HepG2 (cell line): ENCODE measurements at regions not wholly inside any gene's neighbourhood (a gene's known extent, or its start where the extent isn't known, plus 50 kb on each side); places are given as distances from the start of the nearest gene placed in this dataset.

Experiments used
- ATAC-seq: fragments of 200-7000 bp; cut with Tn5 transposase; 3 replicates; pipeline ENCODE4 v1.9.1; 2020; ENCODE audit warnings: mild to moderate bottlenecking, moderate library complexity
- BruUV-seq: library from RNA; stranded (reverse); fragments of 400-500 nt; replicated peaks from 2 replicates; lab custom pipeline; 2021; lab: Mats Ljungman, UMichigan
- CTCF ChIA-PET: fragments of 300-600 bp; formaldehyde crosslinking; extraction: SDS; loops from one replicate; lab custom pipeline; 2021; ENCODE audit warnings: low total read pairs, inconsistent platforms, low intra/inter-chr PET ratio; lab: Yijun Ruan, JAX
- POLR2A ChIA-PET: fragments of 350-600 bp; sonication (Branson Sonifier 250); formaldehyde crosslinking; loops from one replicate; lab custom pipeline; 2020; ENCODE audit warnings: antibody characterized with exemption, inconsistent platforms; lab: Yijun Ruan, JAX
- DNase-seq: peaks from one replicate; pipeline ENCODE4 v3.0.0-alpha.2; 2015; ENCODE audit warnings: low spot score
- FAIRE-seq: peaks from 3 replicates; lab custom pipeline; 2011; peaks lifted over from hg19 to GRCh38; lab: Jason Lieb, UNC
- H2AFZ ChIP-seq: one replicate; pipeline ENCODE4 v1.6.1; 2011; ENCODE audit warnings: low read length, inconsistent platforms
- H3K27ac ChIP-seq: fragments of 300-600 bp; 3 replicates; pipeline ENCODE4 v1.8.0; 2011; ENCODE audit warnings: mixed run types, mild to moderate bottlenecking, mixed read lengths, low read length, inconsistent platforms; ENCODE audit not compliant: insufficient read depth; ENCODE audit errors: extremely low read length
- H3K27me3 ChIP-seq, 2 experiments: fragments of 200-600 bp in 1 of 2; 2 replicates in 1 of 2; 3 replicates in 1 of 2; pipeline versions ENCODE4 v1.6.0 to v1.8.0; 2011; ENCODE audit warnings: low read length in 2 of 2, mild to moderate bottlenecking in 2 of 2, moderate library complexity in 2 of 2, inconsistent platforms in 1 of 2; ENCODE audit not compliant: insufficient read depth in 2 of 2, control insufficient read depth in 1 of 2
- H3K36me3 ChIP-seq, 2 experiments: fragments of 200-600 bp in 1 of 2; replicated peaks in 1 of 2; 2 replicates in 1 of 2; 3 replicates in 1 of 2; pipeline versions ENCODE4 v1.5.1 to v1.8.0; 2011; ENCODE audit warnings: low read length in 2 of 2, inconsistent platforms in 1 of 2; ENCODE audit not compliant: insufficient read depth in 2 of 2, control insufficient read depth in 1 of 2
- H3K4me1 ChIP-seq: 2 replicates; pipeline ENCODE4 v1.5.1; 2012; ENCODE audit warnings: low read length, inconsistent platforms; ENCODE audit not compliant: insufficient read depth
- H3K4me2 ChIP-seq: 2 replicates; pipeline ENCODE4 v1.6.0; 2011; ENCODE audit warnings: low read depth, low read length, inconsistent platforms
- H3K4me3 ChIP-seq, 3 experiments: fragments of 200-600 bp in 1 of 3; sonication (generic), shearing (Covaris generic) in 1 of 3; replicated peaks in 1 of 3; 2 replicates each; pipeline ENCODE4 v1.5.1; 2011 to 2016; ENCODE audit warnings: low read length in 3 of 3, inconsistent platforms in 2 of 3, low read depth in 2 of 3, mild to moderate bottlenecking in 2 of 3, control low read depth in 1 of 3, mixed read lengths in 1 of 3; ENCODE audit not compliant: insufficient read depth in 1 of 3
- H3K79me2 ChIP-seq: one replicate; pipeline ENCODE4 v1.6.1; 2011; ENCODE audit warnings: low read length, inconsistent platforms; ENCODE audit not compliant: insufficient read depth
- H3K9ac ChIP-seq: 2 replicates; pipeline ENCODE4 v1.6.0; 2011; ENCODE audit warnings: mild to moderate bottlenecking, low read depth, low read length, inconsistent platforms; ENCODE audit not compliant: insufficient read depth
- H3K9me3 ChIP-seq: 2 replicates; pipeline ENCODE4 v1.5.1; 2012; ENCODE audit warnings: mild to moderate bottlenecking, low read length
- H4K20me1 ChIP-seq: 2 replicates; pipeline ENCODE4 v1.6.0; 2011; ENCODE audit warnings: inconsistent platforms, mild to moderate bottlenecking, low read length, moderate library complexity; ENCODE audit not compliant: insufficient read depth
- ARNT2 ChIP-seq: sonication (generic); formaldehyde crosslinking; IDR thresholded peaks from 2 replicates; pipeline ENCODE4 v1.8.0; 2022; ENCODE audit warnings: mild to moderate bottlenecking, low read depth, missing genetic modification reagents, moderate library complexity
- CHD2 ChIP-seq: IDR thresholded peaks from 2 replicates; pipeline ENCODE4 v1.6.1; 2011; ENCODE audit warnings: low read depth, low read length, improper control_type of control experiment
- ETV5 ChIP-seq: IDR thresholded peaks from 2 replicates; pipeline ENCODE4 v1.6.1; 2018; ENCODE audit warnings: missing biosample characterization, missing genetic modification reagents, inconsistent platforms, borderline replicate concordance
- PAX8 ChIP-seq: sonication (generic); formaldehyde crosslinking; IDR thresholded peaks from 2 replicates; pipeline ENCODE4 v1.8.0; 2022; ENCODE audit warnings: mild to moderate bottlenecking, missing genetic modification reagents, borderline replicate concordance
- RFXANK ChIP-seq: IDR thresholded peaks from 2 replicates; pipeline ENCODE4 v1.6.1; 2016
- SP5 ChIP-seq: IDR thresholded peaks from 2 replicates; pipeline ENCODE4 v1.6.1; 2016; ENCODE audit warnings: low read depth, borderline replicate concordance
- TBX2 ChIP-seq: sonication (generic); formaldehyde crosslinking; IDR thresholded peaks from 2 replicates; pipeline ENCODE4 v1.5.0; 2020; ENCODE audit warnings: missing genetic modification reagents, mild to moderate bottlenecking, borderline replicate concordance
- ZNF670 ChIP-seq: sonication (generic); formaldehyde crosslinking; IDR thresholded peaks from 2 replicates; pipeline ENCODE4 v1.8.0; 2022; ENCODE audit warnings: mild to moderate bottlenecking, missing genetic modification reagents, borderline replicate concordance
- ZNF713 ChIP-seq: sonication (generic); formaldehyde crosslinking; IDR thresholded peaks from 2 replicates; pipeline ENCODE4 v1.4.0; 2020; ENCODE audit warnings: mild to moderate bottlenecking, missing genetic modification reagents
- WGBS: methylation state at CpG from one replicate; pipeline ENCODE4 v1.1.6; 2017; ENCODE audit warnings: low lambda C conversion rate; 5-methylcytosine and 5-hydroxymethylcytosine counted together
- in situ Hi-C: cut with HindIII; loops from 2 replicates; pipeline ENCODE4 v1.10.0; 2017; ENCODE audit warnings: low pct_unique_long_range_greater_than_20kb; ENCODE audit not compliant: extremely low pct_ligation_motif_present
- intact Hi-C: fragments of 100-400 bp; cut with micrococcal nuclease; formaldehyde crosslinking; loops from one replicate; pipeline ENCODE4 v1.10.0; 2022; ENCODE audit not compliant: unreplicated experiment
- TF ChIP-seq, protein P1 (sequence below): sonication (generic); formaldehyde crosslinking; IDR thresholded peaks from 2 replicates; pipeline ENCODE4 v1.5.0; 2020; ENCODE audit warnings: mild to moderate bottlenecking, missing genetic modification reagents
- TF ChIP-seq, protein P2 (sequence below): sonication (generic); formaldehyde crosslinking; IDR thresholded peaks from 2 replicates; pipeline ENCODE4 v1.5.0; 2020; ENCODE audit warnings: missing genetic modification reagents, mild to moderate bottlenecking, borderline replicate concordance
- TF ChIP-seq, protein P3 (sequence below): sonication (generic); formaldehyde crosslinking; IDR thresholded peaks from 2 replicates; pipeline ENCODE4 v1.4.0; 2020; ENCODE audit warnings: missing genetic modification reagents
- TF ChIP-seq, protein P4 (sequence below): IDR thresholded peaks from 2 replicates; pipeline ENCODE4 v1.6.1; 2016; ENCODE audit warnings: mild to moderate bottlenecking, missing biosample characterization, missing genetic modification reagents
- TF ChIP-seq, protein P5 (sequence below): sonication (generic); formaldehyde crosslinking; IDR thresholded peaks from 2 replicates; pipeline ENCODE4 v1.5.0; 2020; ENCODE audit warnings: missing genetic modification reagents

DNA sequence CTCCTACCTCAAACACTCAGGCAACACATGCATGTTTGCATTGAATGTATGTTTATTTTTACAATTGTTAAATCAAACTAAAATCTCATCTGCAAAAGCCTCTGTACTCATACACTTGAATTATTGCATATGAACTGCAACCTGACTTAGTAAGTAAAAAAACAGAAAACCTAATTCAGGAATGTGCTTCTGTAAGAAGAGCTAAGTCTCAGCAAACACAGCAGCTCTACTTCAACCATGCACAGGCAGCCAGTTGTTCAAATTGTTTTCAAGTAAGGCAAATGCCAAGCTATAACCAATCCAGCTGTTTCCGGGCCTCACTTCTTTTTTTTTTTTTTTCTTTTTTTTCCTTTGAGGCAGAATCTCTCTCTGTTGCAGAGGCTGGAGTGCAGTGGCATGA lies 93.5 kb upstream of the MALRD1 start:
- Histone ChIP-seq H4K20me1 (no peaks in the 10 kb centered on the region), H3K4me3 (no peak overlapping the region), H3K9me3 (peaks cover 17% of the 10 kb centered on the region; the same call in 1 of the 2 replicates), H3K27ac (no peak overlapping the region), H3K36me3 (no peaks in the 10 kb centered on the region), H3K9ac (no peak overlapping the region), H3K4me2 (no peak overlapping the region), H3K27me3 (no peaks in the 10 kb centered on the region), H3K4me1 (no peaks in the 10 kb centered on the region), H2AFZ (no peak overlapping the region), H3K79me2 (no peaks in the 10 kb centered on the region)
- no TSS peak for BruUV-seq
- intact Hi-C loops, result no loop called here
- POLR2A ChIA-PET, result no interaction called here
- TF ChIP-seq, protein P1, sequence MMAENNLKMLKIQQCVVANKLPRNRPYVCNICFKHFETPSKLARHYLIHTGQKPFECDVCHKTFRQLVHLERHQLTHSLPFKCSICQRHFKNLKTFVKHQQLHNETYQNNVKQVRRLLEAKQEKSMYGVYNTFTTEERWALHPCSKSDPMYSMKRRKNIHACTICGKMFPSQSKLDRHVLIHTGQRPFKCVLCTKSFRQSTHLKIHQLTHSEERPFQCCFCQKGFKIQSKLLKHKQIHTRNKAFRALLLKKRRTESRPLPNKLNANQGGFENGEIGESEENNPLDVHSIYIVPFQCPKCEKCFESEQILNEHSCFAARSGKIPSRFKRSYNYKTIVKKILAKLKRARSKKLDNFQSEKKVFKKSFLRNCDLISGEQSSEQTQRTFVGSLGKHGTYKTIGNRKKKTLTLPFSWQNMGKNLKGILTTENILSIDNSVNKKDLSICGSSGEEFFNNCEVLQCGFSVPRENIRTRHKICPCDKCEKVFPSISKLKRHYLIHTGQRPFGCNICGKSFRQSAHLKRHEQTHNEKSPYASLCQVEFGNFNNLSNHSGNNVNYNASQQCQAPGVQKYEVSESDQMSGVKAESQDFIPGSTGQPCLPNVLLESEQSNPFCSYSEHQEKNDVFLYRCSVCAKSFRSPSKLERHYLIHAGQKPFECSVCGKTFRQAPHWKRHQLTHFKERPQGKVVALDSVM (CRISPR knock-in tag), result no peak
- no peak for TF ChIP-seq ZNF670
- TF ChIP-seq, protein P2, sequence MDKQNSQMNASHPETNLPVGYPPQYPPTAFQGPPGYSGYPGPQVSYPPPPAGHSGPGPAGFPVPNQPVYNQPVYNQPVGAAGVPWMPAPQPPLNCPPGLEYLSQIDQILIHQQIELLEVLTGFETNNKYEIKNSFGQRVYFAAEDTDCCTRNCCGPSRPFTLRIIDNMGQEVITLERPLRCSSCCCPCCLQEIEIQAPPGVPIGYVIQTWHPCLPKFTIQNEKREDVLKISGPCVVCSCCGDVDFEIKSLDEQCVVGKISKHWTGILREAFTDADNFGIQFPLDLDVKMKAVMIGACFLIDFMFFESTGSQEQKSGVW (CRISPR knock-in tag), result no peak
- no peak for TF ChIP-seq ARNT2 (CRISPR knock-in tag)
- no peak for TF ChIP-seq RFXANK (CRISPR knock-in tag)
- TF ChIP-seq, protein P3, sequence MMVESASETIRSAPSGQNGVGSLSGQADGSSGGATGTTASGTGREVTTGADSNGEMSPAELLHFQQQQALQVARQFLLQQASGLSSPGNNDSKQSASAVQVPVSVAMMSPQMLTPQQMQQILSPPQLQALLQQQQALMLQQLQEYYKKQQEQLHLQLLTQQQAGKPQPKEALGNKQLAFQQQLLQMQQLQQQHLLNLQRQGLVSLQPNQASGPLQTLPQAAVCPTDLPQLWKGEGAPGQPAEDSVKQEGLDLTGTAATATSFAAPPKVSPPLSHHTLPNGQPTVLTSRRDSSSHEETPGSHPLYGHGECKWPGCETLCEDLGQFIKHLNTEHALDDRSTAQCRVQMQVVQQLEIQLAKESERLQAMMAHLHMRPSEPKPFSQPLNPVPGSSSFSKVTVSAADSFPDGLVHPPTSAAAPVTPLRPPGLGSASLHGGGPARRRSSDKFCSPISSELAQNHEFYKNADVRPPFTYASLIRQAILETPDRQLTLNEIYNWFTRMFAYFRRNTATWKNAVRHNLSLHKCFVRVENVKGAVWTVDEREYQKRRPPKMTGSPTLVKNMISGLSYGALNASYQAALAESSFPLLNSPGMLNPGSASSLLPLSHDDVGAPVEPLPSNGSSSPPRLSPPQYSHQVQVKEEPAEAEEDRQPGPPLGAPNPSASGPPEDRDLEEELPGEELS, result no peak
- no peak for TF ChIP-seq ZNF713 (CRISPR knock-in tag)
- TF ChIP-seq ETV5 (CRISPR knock-in tag), result no peak
- TF ChIP-seq, protein P4, sequence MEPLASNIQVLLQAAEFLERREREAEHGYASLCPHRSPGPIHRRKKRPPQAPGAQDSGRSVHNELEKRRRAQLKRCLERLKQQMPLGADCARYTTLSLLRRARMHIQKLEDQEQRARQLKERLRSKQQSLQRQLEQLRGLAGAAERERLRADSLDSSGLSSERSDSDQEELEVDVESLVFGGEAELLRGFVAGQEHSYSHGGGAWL, result no peak
- TF ChIP-seq TBX2 (CRISPR knock-in tag), result no peak
- TF ChIP-seq, protein P5, sequence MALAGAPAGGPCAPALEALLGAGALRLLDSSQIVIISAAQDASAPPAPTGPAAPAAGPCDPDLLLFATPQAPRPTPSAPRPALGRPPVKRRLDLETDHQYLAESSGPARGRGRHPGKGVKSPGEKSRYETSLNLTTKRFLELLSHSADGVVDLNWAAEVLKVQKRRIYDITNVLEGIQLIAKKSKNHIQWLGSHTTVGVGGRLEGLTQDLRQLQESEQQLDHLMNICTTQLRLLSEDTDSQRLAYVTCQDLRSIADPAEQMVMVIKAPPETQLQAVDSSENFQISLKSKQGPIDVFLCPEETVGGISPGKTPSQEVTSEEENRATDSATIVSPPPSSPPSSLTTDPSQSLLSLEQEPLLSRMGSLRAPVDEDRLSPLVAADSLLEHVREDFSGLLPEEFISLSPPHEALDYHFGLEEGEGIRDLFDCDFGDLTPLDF (CRISPR knock-in tag), result no peak
- TF ChIP-seq PAX8, result no peak
- TF ChIP-seq CHD2, result no peak
- no peak for TF ChIP-seq SP5 (CRISPR knock-in tag)
- DNase-seq (no peak), ATAC-seq (no peak), FAIRE-seq (no peak)
- CTCF ChIA-PET, result no interaction called here
- in situ Hi-C loops, result no loop called here
- 0% methylated on average over 1 of the region's 1 CpG for WGBS
